Esophagus muscularis mucosa (tissue), 4 donors: ENCODE measurements at regions not wholly inside any gene's neighbourhood (a gene's known extent, or its start where the extent isn't known, plus 50 kb on each side); places are given as distances from the start of the nearest gene placed in this dataset.

Source experiments
- DNase-seq: peaks from one replicate; pipeline ENCODE4 v3.0.0-alpha.2; 2017; ENCODE audit errors: extremely low spot score
- H3K27ac ChIP-seq, 4 donors: fragments of 200-600 bp; sonication (generic); replicated peaks in 1 of 4; 1 replicate in 3 of 4; 2 replicates in 1 of 4; pipeline ENCODE4 v1.5.1; 2016 to 2019; ENCODE audit warnings: mild to moderate bottlenecking in 1 of 4
- H3K27me3 ChIP-seq, 4 donors: fragments of 200-600 bp; sonication (generic); one replicate each; pipeline versions ENCODE4 v1.5.1 to v1.6.0; 2016 to 2019
- H3K36me3 ChIP-seq, 4 donors: fragments of 200-600 bp; sonication (generic); one replicate each; pipeline ENCODE4 v1.5.1; 2016 to 2019
- H3K4me1 ChIP-seq, 4 donors: fragments of 200-600 bp; sonication (generic); one replicate each; pipeline ENCODE4 v1.5.1; 2016 to 2019
- H3K4me3 ChIP-seq, 4 donors: fragments of 200-600 bp; sonication (generic); 1 replicate in 2 of 4; 2 replicates in 2 of 4; pipeline ENCODE4 v1.5.1; 2016 to 2019; ENCODE audit warnings: mild to moderate bottlenecking in 4 of 4, moderate library complexity in 1 of 4
- H3K9me3 ChIP-seq, 4 donors: fragments of 200-600 bp; sonication (generic); 1 replicate in 3 of 4; 2 replicates in 1 of 4; pipeline ENCODE4 v1.5.1; 2016 to 2019
- CTCF ChIP-seq, 3 experiments: fragments of 200-600 bp in 2 of 3; fragments of 450-650 bp in 1 of 3; sonication (generic) in 2 of 3; IDR thresholded peaks; one replicate each; pipeline ENCODE4 v1.5.1; 2017 to 2019; ENCODE audit warnings: antibody characterized with exemption in 3 of 3, mild to moderate bottlenecking in 2 of 3, moderate library complexity in 1 of 3
- EP300 ChIP-seq: sonication (generic); formaldehyde crosslinking; IDR thresholded peaks from one replicate; pipeline ENCODE4 v1.6.1; 2017; ENCODE audit warnings: antibody characterized with exemption
- POLR2A ChIP-seq: fragments of 450-650 bp; IDR thresholded peaks from one replicate; pipeline ENCODE4 v1.6.1; 2017; ENCODE audit warnings: antibody characterized with exemption, moderate library complexity, mild to moderate bottlenecking, low read depth
- POLR2AphosphoS5 ChIP-seq, 2 donors: sonication (generic); formaldehyde crosslinking; IDR thresholded peaks; one replicate each; pipeline ENCODE4 v1.6.1; 2017; ENCODE audit warnings: antibody characterized with exemption in 2 of 2
- WGBS: methylation state at CpG from one replicate; pipeline ENCODE4 v1.1.5; 2018; 5-methylcytosine and 5-hydroxymethylcytosine counted together
- intact Hi-C: fragments of 100-400 bp; cut with DNase I; formaldehyde crosslinking; loops from one replicate; pipeline ENCODE4 v1.15.1; 2023

- WGBS = 86% methylated on average over 2 of the region's 2 CpGs
- Histone ChIP-seq H3K9me3 (no peaks in the 10 kb centered on the region), H3K27ac (no peak overlapping the region), H3K27me3 (no peaks in the 10 kb centered on the region), H3K4me1 (no peaks in the 10 kb centered on the region), H3K36me3 (no peaks in the 10 kb centered on the region), H3K4me3 (no peak overlapping the region)
- no peak for DNase-seq
- intact Hi-C loops = no loop called here
- TF ChIP-seq POLR2A (no peak), CTCF (IDR thresholded peaks at IDR 0.05) (no peak), POLR2AphosphoS5 (IDR thresholded peaks at IDR 0.05) (no peak), EP300 (no peak)
Measured at GRCh38 chr20:60525397-60525796, 567.2 kb downstream of the CDH26 start.

GRCh38 chr20:60527656-60528055, 569.4 kb downstream of the CDH26 start:
- no peaks in the 10 kb centered on the region for H3K27me3 ChIP-seq
- 62% methylated on average over 7 of the region's 7 CpGs for WGBS
- H3K4me1 ChIP-seq = no peaks in the 10 kb centered on the region
- no peaks in the 10 kb centered on the region for H3K36me3 ChIP-seq
- H3K27ac ChIP-seq = no peak overlapping the region
- peaks cover 0 to 4% (median 0%) of the 10 kb centered on the region in 4 donors for H3K9me3 ChIP-seq
- H3K4me3 ChIP-seq = no peak overlapping the region
- DNase-seq = no peak
- intact Hi-C loops = no loop called here
- TF ChIP-seq POLR2A (no peak), EP300 (no peak)

GRCh38 chr20:60528141-60528540, 569.9 kb downstream of the CDH26 start:
- no peaks in the 10 kb centered on the region for H3K27me3 ChIP-seq
- no peak overlapping the region for H3K4me3 ChIP-seq
- no peak overlapping the region for H3K27ac ChIP-seq
- 49% methylated on average over 5 of the region's 5 CpGs for WGBS
- no peaks in the 10 kb centered on the region for H3K36me3 ChIP-seq
- no peak for DNase-seq
- no peaks in the 10 kb centered on the region for H3K4me1 ChIP-seq
- H3K9me3 ChIP-seq = peaks cover 0 to 4% (median 0%) of the 10 kb centered on the region in 4 donors
- intact Hi-C loops = no loop called here
- TF ChIP-seq CTCF (IDR thresholded peaks at IDR 0.05) = no peak
- no peak for TF ChIP-seq POLR2A
- no peak for TF ChIP-seq POLR2AphosphoS5 (IDR thresholded peaks at IDR 0.05)

- DNase-seq = no peak
- intact Hi-C loops = no loop called here
- 84% methylated on average over 5 of the region's 5 CpGs for WGBS
- H3K9me3 ChIP-seq = peaks cover 0 to 4% (median 0%) of the 10 kb centered on the region in 4 donors
- no peak overlapping the region for H3K27ac ChIP-seq
- no peak overlapping the region for H3K4me3 ChIP-seq
- H3K4me1 ChIP-seq = no peaks in the 10 kb centered on the region
- TF ChIP-seq CTCF (IDR thresholded peaks at IDR 0.05) (no peak), EP300 (no peak), POLR2A (no peak), POLR2AphosphoS5 (IDR thresholded peaks at IDR 0.05) (no peak)
- no peaks in the 10 kb centered on the region for H3K27me3 ChIP-seq
- no peaks in the 10 kb centered on the region for H3K36me3 ChIP-seq
Measured at GRCh38 chr20:60529149-60529548, 570.9 kb downstream of the CDH26 start.

GRCh38 chr20:60535211-60535610, 577.0 kb downstream of the CDH26 start:
- Histone ChIP-seq H3K36me3 (no peaks in the 10 kb centered on the region), H3K4me1 (no peaks in the 10 kb centered on the region), H3K27me3 (no peaks in the 10 kb centered on the region), H3K4me3 (no peak overlapping the region), H3K27ac (no peak overlapping the region), H3K9me3 (peaks cover 0 to 4% (median 0%) of the 10 kb centered on the region in 4 donors)
- DNase-seq = no peak
- intact Hi-C loops = no loop called here
- no peak for TF ChIP-seq POLR2A
- TF ChIP-seq CTCF (IDR thresholded peaks at IDR 0.05) = no peak
- no peak for TF ChIP-seq EP300
- TF ChIP-seq POLR2AphosphoS5 (IDR thresholded peaks at IDR 0.05) = no peak
- WGBS = 50% methylated on average over 3 of the region's 3 CpGs
